ENCODE measurements at regions not wholly inside any gene's neighbourhood (a gene's known extent, or its start where the extent isn't known, plus 50 kb on each side); places are given as distances from the start of the nearest gene placed in this dataset.

- TF ChIP-seq CTCF (IDR thresholded peaks at IDR 0.05 in 8 of 11, conservative IDR thresholded peaks at IDR 0.05 in 3 of 11) = no peak
- TF ChIP-seq POLR2A (IDR thresholded peaks at IDR 0.05) = no peak
- TF ChIP-seq POLR2AphosphoS5 (IDR thresholded peaks at IDR 0.05) = no peak
These were observed 724.5 kb upstream of the CNTN5 start for GRCh38 chr11:98296091-98296880.
